ENCODE measurements at regions not wholly inside any gene's neighbourhood (a gene's known extent, or its start where the extent isn't known, plus 50 kb on each side); places are given as distances from the start of the nearest gene placed in this dataset.

DNA sequence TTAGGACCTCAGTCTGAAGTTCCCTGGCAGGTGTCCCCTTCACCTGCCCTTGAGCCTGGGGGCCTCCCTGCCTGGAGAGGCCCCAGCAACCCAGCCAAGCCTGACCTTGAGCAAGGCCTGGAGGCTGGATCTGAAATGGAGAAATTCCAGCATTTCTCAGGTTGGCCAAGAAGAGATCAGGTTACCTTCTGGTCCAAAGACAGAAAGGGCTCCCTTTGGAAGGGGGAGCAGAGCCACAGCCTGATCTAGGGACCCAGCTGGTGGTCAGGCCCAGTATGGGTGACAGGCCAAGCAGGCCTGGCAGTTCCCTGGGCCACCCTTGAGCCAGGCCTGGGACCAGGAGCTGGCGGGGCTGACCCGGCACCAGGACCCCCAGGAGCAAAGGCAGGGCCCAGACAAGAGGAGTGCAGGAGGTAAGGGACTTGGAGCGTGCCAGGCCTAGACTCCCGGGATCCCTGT, 82.8 kb downstream of the TNFAIP2 start (continued):
- no peak for TF ChIP-seq ZNF10 (tag by site-specific recombination; IDR thresholded peaks at IDR 0.05)
- TF ChIP-seq, protein P1, sequence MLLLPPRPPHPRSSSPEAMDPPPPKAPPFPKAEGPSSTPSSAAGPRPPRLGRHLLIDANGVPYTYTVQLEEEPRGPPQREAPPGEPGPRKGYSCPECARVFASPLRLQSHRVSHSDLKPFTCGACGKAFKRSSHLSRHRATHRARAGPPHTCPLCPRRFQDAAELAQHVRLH (tag by site-specific recombination; IDR thresholded peaks at IDR 0.05) = no peak

GRCh38 chr14:103206836-103207387, 83.7 kb downstream of the TNFAIP2 start:
- no peak for TF ChIP-seq ZNF292 (tag by site-specific recombination; IDR thresholded peaks at IDR 0.05; ENCODE audit: borderline replicate concordance, low read depth)
- no peak for TF ChIP-seq OSR2 (tag by site-specific recombination; IDR thresholded peaks at IDR 0.05)
- no peak for TF ChIP-seq TCF7L2 (IDR thresholded peaks at IDR 0.05; ENCODE audit: borderline replicate concordance, low read depth, low read length)
- no peak for TF ChIP-seq MZF1 (tag by site-specific recombination; IDR thresholded peaks at IDR 0.05; ENCODE audit: borderline replicate concordance)
- TF ChIP-seq ZNF174 (tag by site-specific recombination; IDR thresholded peaks at IDR 0.05) = no peak
- TF ChIP-seq SALL2 (tag by site-specific recombination; IDR thresholded peaks at IDR 0.05; ENCODE audit: borderline replicate concordance) = no peak
- no peak overlapping the region for H3K4me3 ChIP-seq (ENCODE audit: low read depth, low read length)
- H3K27ac ChIP-seq (ENCODE audit: extremely low read depth, low read depth, low read length) = no peak overlapping the region

GRCh38 chr14:103207388-103208072, 84.3 kb downstream of the TNFAIP2 start:
- no peak overlapping the region for H3K4me3 ChIP-seq (ENCODE audit: low read depth, low read length)
- no peak overlapping the region for H3K27ac ChIP-seq (ENCODE audit: extremely low read depth, low read depth, low read length)
- CTCF ChIA-PET = no interaction called here
- H3K9me3 ChIP-seq (ENCODE audit: control insufficient read depth, insufficient read depth, low read depth, low read length) = no peaks in the 10 kb centered on the region
- TF ChIP-seq, protein P2, sequence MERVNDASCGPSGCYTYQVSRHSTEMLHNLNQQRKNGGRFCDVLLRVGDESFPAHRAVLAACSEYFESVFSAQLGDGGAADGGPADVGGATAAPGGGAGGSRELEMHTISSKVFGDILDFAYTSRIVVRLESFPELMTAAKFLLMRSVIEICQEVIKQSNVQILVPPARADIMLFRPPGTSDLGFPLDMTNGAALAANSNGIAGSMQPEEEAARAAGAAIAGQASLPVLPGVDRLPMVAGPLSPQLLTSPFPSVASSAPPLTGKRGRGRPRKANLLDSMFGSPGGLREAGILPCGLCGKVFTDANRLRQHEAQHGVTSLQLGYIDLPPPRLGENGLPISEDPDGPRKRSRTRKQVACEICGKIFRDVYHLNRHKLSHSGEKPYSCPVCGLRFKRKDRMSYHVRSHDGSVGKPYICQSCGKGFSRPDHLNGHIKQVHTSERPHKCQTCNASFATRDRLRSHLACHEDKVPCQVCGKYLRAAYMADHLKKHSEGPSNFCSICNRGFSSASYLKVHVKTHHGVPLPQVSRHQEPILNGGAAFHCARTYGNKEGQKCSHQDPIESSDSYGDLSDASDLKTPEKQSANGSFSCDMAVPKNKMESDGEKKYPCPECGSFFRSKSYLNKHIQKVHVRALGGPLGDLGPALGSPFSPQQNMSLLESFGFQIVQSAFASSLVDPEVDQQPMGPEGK (tag by site-specific recombination; IDR thresholded peaks at IDR 0.05) = no peak
- TF ChIP-seq ZNF266 (tag by site-specific recombination; IDR thresholded peaks at IDR 0.05; ENCODE audit: low read depth) (no peak), KLF9 (tag by site-specific recombination; IDR thresholded peaks at IDR 0.05; ENCODE audit: low read depth) (no peak), ZNF202 (tag by site-specific recombination; IDR thresholded peaks at IDR 0.05; ENCODE audit: borderline replicate concordance) (no peak), ZNF529 (tag by site-specific recombination; IDR thresholded peaks at IDR 0.05; ENCODE audit: insufficient replicate concordance) (no peak), KLF16 (tag by site-specific recombination; IDR thresholded peaks at IDR 0.05) (no peak), KLF1 (tag by site-specific recombination; IDR thresholded peaks at IDR 0.05) (no peak), ZNF324 (tag by site-specific recombination; IDR thresholded peaks at IDR 0.05) (no peak), GFI1B (tag by site-specific recombination; IDR thresholded peaks at IDR 0.05) (no peak), ZNF26 (tag by site-specific recombination; IDR thresholded peaks at IDR 0.05) (no peak), ZNF155 (tag by site-specific recombination; IDR thresholded peaks at IDR 0.05) (no peak)
- TF ChIP-seq, protein P3, sequence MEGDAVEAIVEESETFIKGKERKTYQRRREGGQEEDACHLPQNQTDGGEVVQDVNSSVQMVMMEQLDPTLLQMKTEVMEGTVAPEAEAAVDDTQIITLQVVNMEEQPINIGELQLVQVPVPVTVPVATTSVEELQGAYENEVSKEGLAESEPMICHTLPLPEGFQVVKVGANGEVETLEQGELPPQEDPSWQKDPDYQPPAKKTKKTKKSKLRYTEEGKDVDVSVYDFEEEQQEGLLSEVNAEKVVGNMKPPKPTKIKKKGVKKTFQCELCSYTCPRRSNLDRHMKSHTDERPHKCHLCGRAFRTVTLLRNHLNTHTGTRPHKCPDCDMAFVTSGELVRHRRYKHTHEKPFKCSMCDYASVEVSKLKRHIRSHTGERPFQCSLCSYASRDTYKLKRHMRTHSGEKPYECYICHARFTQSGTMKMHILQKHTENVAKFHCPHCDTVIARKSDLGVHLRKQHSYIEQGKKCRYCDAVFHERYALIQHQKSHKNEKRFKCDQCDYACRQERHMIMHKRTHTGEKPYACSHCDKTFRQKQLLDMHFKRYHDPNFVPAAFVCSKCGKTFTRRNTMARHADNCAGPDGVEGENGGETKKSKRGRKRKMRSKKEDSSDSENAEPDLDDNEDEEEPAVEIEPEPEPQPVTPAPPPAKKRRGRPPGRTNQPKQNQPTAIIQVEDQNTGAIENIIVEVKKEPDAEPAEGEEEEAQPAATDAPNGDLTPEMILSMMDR (tag by site-specific recombination; IDR thresholded peaks at IDR 0.05) = no peak
- TF ChIP-seq, protein P4, sequence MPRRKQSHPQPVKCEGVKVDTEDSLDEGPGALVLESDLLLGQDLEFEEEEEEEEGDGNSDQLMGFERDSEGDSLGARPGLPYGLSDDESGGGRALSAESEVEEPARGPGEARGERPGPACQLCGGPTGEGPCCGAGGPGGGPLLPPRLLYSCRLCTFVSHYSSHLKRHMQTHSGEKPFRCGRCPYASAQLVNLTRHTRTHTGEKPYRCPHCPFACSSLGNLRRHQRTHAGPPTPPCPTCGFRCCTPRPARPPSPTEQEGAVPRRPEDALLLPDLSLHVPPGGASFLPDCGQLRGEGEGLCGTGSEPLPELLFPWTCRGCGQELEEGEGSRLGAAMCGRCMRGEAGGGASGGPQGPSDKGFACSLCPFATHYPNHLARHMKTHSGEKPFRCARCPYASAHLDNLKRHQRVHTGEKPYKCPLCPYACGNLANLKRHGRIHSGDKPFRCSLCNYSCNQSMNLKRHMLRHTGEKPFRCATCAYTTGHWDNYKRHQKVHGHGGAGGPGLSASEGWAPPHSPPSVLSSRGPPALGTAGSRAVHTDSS (tag by site-specific recombination; IDR thresholded peaks at IDR 0.05) = no peak
- TF ChIP-seq, protein P5, sequence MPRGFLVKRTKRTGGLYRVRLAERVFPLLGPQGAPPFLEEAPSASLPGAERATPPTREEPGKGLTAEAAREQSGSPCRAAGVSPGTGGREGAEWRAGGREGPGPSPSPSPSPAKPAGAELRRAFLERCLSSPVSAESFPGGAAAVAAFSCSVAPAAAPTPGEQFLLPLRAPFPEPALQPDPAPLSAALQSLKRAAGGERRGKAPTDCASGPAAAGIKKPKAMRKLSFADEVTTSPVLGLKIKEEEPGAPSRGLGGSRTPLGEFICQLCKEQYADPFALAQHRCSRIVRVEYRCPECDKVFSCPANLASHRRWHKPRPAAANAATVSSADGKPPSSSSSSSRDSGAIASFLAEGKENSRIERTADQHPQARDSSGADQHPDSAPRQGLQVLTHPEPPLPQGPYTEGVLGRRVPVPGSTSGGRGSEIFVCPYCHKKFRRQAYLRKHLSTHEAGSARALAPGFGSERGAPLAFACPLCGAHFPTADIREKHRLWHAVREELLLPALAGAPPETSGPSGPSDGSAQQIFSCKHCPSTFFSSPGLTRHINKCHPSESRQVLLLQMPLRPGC (tag by site-specific recombination; IDR thresholded peaks at IDR 0.05) = no peak
- H3K36me3 ChIP-seq (ENCODE audit: control insufficient read depth in 2 of 2, insufficient read depth in 1 of 2, low read length in 2 of 2) = no peaks in the 10 kb centered on the region
- POLR2A ChIA-PET = no interaction called here
- H3K4me1 ChIP-seq (ENCODE audit: control insufficient read depth, insufficient read depth, low read length) = no peaks in the 10 kb centered on the region

More at GRCh38 chr14:103206836-103207387, 83.7 kb downstream of the TNFAIP2 start:
- Histone ChIP-seq H3K36me3 (ENCODE audit: control insufficient read depth in 2 of 2, insufficient read depth in 1 of 2, low read length in 2 of 2) (no peaks in the 10 kb centered on the region), H3K4me1 (ENCODE audit: control insufficient read depth, insufficient read depth, low read length) (no peaks in the 10 kb centered on the region), H3K9me3 (ENCODE audit: control insufficient read depth, insufficient read depth, low read depth, low read length) (no peaks in the 10 kb centered on the region)
- ChIA-PET POLR2A (no interaction called here), CTCF (no interaction called here)

Measured in HEK293 (cell line).